SIG-M5 treated with dmso at 0.1 percent for 504 hours (cell line): ENCODE measurements at regions not wholly inside any gene's neighbourhood (a gene's known extent, or its start where the extent isn't known, plus 50 kb on each side); places are given as distances from the start of the nearest gene placed in this dataset.

ENCODE experiments used
- DNase-seq: peaks from one replicate; lab custom pipeline; 2025; ENCODE audit not compliant: unreplicated experiment; lab: John Stamatoyannopoulos, UW

DNA sequence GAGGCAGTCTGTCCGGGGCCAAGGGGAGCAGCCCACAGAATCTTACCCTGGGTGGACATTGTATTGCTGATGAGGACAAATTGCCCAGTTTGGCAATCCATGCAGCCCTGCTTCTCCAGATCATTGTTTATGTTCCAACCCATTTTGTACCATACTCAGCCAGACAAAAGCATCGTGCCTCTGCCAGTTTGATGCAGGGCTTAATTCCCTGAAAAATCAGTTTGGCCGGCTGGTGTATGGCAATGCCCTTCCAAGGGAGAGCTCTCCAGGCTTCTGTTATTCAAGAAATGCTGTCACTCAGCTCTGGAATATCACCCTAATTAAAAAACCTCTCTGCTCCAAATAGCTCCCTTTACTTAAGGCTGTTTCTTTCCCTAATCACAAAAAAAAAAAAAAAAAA, 697.7 kb downstream of the TBC1D22A start:
- DNase-seq: no peak

DNA sequence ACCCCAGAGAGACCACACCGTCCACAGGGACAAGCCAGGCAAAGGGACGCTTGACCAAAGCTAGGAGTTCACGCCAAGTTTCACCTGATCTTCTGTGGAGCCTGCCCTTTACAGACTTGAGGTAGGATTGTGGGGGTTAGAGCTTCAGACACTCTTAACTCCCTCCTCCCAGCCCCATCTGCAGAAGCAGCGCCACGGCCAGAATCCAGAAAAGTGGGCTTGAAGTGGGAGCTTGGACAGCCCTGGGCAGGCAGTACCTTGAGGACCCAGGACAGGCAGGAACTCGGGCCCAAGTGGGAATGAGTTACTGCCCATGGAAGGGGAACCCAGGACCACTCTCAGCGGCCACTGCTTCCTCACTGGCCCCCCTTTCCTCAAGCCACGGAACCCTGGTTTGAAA, 695.9 kb downstream of the TBC1D22A start:
- DNase-seq: no peak

DNA sequence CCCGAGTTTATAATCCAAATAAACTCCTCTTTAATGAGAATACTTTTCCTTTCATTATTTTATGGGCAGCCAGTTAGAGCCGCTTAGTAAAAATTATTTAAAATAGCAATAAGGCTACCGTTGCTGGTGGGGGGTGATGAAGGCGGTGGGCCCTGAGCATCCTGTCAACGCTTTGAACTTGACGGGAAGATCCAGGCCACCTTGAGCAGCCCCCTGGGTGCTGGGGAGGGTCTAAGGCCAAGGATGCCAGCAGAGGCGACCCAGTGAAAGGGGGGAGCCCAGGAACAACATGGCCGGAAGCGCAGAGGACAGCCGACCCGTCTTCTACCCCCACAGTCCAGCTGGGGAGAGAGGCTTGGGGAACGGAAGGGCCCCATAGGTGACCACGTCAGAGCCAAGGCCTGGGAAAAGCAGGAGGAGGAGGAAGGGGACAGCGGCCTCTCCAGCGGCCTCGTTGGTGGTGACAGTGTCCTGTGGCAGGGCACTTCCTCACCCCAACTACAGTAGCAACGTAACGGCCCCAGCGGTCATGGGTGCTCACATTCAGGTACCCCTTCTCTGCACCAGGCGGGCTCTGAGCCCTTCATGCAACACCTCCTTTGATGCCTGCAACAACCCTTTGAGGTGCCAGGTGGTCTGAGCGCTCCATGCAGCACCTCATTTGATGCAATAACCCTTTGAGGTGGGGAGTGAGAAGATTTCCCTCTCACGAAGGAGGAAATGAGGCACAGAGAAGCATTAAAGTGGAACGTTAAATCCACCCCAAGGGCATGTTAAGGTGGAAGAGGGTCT, 695.3 kb downstream of the TBC1D22A start:
- DNase-seq: no peak

DNA sequence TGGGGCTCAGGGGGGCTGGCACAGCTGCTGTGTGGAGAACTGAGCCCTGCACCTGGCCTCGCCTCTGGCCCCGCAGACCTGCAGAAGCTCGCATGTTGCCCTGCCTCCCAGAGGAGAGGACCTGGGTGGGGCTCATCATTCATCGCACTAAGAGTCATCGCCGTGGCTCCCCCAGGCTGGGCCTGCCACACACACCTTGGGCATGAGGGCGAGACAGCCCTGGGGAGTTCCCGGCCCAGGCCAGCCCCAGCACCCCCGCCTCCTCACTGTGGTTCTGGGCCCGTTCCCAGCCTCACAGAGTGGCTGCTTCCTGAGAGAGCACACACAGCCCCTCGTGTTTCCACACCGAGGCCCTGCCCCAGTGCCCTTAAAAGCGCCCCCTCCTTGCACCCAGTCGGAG, 694.6 kb downstream of the TBC1D22A start:
- DNase-seq: no peak

DNA sequence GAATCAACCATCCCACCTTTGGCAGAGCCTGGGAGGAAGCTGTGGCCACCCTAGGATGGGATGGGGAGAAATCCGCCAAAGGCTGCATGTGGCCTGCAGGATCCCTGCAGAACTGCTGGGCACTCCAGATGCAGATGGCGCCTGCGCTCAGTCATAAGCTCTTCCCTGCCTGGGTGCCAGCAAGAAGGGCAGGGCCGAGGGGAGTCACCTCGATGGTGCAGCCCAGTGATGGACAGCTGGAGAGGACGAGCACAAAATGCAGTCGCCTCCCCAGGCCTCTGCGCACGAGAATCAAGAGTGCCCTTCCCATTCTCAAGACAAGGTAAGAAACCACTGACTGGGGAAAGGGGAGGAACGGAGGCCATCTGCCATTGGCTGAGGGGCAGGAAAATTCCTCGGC, 693.6 kb downstream of the TBC1D22A start:
- DNase-seq: no peak

DNA sequence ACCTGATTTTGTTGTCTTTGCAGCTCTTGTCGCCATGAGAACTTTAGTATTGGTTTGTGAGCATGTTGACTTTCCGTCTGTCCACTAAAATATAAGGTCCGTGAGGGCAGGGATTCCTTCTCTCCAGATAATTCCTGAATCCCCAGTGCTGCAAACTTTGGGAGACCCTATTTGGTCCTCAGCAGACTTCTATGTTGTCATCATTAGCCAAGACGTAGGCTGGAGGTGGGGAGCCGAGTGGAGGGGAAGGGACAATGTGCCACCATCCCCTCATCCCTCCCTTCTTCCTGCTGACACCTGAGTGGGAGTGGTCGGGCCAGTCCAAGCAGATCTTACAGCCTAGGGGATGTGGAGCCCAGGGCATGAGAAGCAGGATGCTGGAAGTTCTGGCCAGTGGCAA, 690.6 kb downstream of the TBC1D22A start:
- no peak for DNase-seq

DNA sequence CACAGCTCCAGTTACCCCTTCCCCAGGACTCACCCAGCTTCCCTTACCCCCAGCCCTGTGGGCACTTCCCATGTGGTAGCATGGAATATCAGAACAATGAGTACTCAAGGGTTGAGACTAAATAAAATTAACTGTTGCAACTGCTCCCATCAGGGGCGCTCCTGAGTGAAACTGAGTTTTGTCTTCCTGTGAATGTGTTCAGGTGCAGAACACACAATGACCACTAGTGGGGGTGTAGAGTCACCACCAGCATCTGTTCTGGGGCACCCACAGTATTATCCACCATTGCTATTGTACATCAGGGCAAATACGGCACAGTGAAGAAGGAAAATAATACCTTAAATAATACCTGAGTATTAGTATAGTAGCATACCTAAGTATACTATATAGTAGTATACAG, 689.7 kb downstream of the TBC1D22A start:
- DNase-seq: no peak

DNA sequence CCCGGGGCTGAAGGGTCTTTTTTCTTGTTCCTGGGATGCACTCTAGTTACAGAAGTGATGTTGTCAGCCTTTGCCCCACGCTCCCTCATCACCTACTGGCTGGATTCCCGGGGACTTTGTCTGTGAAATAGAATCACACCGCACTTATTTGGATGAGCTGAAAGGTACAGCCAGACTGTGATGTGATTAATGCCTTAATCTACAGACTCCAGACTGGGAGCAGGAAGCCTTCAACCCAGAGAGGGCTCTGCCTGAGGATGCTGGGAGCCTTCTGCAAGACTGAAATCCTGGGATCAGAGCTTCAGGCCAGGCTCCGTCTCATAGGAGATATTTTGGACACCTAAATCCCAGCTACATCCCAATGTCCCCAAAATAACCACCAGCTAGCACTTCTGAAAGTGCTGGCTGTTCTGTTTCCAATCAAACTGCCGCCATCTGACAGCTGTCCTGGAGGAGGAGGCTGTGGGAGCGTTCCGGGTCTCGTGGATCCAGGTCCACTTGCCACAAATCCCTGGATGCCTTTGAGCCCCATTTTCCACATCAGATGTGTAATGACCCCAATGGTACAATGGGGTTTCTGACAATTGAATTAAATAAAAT, 688.5 kb downstream of the TBC1D22A start:
- no peak for DNase-seq

DNA sequence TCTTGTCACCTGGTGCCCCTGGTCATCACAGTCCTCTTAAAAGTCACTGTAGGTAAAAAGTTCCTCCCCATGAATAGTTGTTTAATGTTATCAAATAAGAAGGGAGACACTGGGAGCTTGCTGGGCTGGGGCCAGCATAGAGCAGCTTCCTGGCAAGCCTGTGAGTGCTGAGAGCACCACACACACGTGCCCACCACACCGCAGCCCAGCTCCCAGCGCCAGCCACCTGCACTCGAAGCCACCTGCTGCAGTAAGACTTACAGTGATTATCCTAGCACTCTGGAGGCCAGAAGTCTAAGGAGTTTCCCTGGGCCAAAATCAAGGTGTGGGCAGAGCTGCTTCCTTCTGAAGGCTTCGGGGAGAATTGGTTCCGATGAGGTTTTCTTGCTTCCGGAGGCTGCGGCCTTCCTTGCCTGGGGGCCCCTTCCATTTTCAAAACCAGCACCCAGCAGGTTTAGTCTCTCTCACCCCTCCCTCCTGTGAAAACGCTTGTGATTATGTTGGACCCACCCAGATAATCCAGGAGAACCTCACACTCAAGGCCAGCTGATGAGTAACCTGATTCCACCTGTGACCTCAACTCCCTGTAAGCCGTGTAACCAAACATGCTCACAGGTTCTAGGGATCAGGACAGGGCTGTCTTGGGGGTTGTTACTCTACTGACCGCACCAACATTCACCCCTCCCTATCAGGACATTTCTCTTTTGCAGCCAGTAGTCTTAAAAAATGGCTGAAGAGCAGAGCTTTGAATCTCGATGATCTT, 687.2 kb downstream of the TBC1D22A start:
- DNase-seq: no peak

DNA sequence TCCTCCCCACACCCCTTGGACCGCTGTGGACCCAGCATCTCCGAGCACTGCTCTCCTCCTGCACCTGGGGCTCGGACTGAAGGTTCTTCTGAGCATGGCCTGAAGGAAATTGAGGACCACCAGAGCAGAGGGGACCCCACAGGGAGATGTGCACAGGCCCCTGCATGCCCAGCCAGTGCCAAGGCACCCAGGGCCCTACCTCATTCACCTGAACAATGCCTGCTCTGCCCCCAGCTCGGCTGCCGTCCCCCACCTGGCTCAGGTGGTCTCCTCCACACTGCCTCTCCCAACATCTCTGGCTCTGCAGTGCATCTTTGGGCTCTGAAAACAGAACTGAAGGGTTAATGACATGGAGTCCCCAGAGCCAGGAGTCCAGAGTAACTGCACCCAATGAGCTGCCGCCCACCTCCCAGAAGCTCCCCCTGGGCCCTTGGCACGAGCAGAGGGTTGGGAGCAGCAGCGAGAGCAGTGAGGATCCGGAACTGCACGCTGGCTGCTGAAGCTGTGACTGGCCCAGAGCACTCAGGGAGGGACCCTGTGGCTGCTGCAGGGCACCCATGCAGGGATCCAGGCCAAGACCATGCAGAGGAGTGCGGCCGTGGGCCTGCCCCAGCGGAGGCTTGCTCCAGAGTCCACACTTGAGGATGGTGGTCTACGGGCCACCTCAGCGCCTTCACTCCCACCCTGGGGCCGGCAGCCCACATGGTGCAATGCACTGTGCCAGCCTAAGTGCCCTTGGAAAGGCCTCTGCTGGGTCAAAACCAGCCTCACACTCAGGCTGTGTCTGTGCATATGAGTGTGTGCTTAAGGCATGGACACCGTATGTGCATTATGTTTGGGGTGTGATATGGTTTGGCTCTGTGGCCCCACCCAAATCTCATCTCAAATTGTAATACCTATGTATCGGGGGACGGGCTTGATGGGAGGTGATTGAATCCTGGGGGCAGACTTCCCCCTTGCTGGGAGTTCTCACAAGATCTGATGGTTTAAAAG, 686.1 kb downstream of the TBC1D22A start:
- no peak for DNase-seq

DNA sequence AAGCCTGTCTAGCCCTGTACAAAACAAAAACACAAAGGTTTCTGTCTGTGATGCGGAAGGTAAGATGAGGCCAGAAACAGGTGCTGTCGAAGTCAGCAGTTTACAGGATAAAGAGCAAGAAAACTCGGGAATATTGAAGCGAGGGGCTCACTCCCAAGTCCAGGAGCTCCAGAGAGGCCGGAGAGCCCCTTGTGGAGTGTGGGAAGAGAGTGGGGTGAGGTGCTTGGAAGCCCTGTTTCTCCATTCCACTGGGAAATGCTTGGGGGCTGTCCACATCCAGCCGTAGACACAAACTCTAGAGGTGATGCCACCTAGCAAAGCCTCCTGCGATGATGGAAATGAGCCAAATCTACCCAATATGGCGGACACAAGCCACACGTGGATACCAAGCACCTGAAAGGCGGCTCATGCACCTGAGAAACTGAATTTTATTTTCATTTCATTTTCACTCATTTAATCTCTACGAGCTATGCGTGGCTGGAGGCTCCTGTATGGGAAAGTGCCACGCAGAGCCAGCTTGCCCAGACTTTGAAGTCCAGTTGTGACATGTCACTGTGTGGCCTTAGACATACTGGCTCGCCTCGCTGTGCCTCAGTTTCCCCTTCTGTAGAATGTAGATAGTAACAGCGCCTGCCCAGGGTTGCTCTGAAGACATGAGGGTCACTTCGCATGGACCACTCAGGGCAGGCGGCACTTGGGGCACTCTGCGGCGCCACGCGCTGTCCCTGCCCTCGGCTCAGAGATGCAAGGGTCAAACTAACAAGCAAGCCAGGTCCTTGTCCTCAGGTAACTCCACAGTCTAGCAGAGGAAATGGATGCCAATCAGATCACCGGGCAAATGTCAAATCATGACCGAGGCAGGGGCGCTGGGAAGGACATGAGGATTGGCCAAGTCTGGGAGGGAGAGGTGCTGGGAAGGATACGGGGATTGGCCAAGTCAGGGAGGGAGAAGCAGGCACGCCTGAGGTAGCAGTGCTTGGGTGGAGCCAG, 684.7 kb downstream of the TBC1D22A start:
- no peak for DNase-seq

DNA sequence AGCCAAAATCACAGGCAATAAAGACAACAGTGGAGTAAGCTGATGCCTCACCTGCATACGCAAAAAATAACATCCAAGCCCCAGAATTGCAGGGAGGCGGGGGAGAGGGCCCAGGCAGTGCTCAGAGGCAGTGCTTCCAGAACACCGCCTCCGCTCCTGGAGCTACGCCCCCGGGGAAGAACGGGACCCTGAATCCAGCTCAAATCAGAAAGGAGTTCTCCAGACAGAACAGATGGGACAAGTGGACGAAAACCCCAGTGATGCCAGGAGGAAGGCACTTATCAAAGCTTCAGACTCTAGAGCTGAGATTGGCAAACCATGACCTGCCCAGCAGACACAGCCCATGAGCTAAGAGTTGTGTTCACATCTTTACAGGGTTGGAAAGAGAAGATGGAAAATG, 683.9 kb downstream of the TBC1D22A start:
- no peak for DNase-seq

DNA sequence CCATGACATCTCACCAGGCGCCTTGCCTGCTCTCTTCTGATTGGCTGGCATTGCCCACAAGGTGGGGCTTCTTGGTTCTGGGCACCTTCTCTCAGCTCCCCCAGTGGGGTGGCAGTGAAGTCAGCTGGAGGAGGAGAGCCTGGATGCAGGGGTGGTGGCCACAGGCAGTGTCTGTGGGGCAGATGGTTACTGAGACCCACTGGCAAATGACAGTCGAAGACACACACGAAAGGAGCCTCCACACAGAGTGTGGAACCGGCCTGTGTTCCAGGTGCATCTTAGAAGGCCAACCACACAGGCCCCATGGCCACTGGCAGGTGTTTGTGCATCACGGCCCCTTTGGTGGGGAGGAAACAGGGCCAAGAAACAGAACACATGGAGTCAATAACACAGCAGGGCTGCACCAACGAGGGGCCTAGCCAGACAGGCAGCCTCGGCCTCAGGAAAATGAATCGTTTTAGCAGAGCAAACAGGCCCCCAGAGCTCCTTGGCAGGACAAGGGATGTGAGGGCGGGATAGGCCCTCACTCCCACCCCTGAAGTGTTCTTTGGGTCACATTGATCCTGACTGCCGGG, 683.4 kb downstream of the TBC1D22A start:
- DNase-seq: no peak

DNA sequence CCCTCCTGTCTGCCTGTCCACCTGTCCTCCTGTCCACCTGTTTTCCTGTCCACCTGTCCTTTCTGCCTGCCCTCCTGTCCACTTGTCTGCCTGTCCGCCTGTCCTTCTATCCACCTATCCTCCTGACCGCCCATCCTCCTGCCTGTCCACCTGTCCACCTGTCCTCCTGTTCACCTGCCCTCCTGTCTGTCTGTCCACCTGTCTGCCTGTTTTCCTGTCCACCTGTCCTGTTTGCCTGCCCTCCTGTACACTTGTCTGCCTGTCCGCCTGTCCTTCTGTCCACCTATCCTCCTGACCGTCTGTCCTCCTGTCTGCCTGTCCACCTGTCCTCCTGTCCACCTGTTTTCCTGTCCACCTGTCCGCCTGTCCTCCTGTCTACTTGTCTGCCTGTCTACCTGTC, 682.8 kb downstream of the TBC1D22A start:
- DNase-seq: no peak

DNA sequence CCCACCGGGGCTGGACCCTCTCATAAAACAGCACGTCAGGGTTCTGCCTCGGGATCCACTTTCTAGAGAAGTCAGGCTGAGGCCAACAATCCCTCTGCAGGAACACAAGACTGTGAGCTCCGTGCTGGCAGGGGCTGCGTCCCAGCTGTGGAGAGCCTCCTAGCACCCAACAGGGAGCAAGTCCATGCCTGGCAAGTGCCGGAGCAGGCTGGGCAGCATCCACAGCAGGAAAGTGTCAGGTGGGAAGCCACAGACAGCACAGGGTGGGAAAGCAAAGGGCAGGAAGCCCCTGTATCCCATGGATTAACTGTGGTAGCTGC, 682.3 kb downstream of the TBC1D22A start:
- no peak for DNase-seq

DNA sequence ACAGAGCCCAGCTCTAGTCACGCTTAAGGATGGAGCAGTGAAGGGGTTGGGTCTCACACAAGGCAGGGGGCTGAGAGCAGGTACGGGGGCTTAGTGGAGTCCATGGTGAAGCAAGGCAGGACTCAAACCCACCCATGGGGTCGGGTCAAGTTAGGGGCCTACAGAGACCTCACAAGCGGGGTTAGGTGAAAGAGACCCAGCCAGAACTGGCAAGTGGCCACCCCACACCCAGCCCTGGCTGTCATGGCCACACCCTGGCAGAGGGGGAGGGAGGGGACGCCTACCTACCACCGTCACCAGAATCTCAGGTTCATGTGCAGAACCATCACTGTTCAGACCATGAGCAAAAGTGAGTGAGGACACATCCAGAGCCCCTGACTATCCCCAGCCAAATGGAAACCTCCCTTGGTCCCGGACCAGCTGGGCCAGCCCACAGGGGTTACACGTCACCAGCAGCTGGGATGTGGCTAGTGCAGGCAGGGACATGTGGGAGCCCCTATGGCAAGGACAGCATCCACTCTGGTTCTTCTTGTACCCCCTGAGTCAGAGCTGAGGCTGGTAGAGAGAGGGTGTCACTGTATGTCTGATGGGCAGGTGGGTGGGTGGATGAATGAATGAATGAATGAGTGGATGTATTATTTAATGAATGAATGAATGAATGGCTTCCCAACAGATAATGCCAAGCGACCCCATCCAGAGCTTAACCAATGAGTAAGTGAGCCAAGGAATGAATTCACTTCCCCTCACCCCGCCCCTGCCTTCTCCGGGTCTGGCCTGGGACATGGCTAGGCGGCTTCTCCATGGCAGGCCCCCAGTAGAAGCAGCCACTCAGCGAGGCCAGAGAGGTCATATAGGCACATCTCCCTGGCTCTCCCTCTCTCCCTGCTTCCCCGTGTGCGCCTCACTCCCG, 681.6 kb downstream of the TBC1D22A start:
- no peak for DNase-seq

DNA sequence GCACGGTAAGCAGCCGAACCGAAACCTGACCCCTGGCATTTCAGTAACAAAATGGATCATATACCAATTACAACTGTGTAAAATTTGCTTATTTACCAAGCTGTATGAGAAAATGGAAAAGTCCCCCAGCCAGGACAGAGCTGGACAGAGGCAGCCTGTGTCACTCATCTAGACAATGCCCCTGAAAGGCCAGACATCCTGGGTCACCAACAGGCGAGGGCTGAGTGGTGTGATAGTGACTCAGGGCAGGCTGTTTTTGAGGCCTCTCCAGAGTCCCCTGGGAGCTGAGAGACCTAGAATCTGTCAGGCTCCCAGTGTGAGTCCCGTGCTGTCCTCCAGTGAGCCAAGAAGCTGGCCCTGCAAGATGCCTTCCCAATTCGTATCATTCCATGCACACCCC, 680.4 kb downstream of the TBC1D22A start:
- DNase-seq: no peak

DNA sequence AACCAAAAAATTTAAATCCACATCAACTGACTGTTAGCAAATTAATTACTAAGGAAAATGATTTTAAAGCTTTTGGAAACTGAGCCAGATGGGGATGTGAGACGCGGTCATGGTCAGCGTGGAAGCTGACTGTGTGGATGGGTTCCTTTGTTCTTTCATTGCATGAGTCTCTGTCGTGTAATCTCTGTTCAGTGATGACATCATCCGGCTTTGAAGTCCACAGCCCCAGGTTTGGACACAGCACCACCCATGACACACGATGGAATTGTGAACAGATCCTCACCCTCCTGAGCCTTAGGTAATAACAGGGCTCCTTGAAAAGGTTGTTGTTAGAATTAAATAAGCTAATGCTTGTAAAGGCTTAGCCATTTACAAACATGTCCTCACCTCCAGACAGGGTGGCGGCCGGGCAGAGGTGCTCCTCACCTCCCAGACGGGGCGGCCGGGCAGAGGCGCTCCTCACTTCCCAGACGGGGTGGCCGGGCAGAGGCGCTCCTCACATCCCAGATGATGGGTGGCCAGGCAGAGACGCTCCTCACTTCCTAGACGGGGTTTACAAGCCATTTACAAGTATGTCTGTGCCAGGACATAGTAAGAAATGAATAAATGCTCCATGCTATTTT, 677.3 kb downstream of the TBC1D22A start:
- no peak for DNase-seq
